ENCODE measurements at regions not wholly inside any gene's neighbourhood (a gene's known extent, or its start where the extent isn't known, plus 50 kb on each side); places are given as distances from the start of the nearest gene placed in this dataset. TPM values are rescaled to one million over a fixed set of nuclear protein-coding genes. Genes with fewer than 3 reads are reported as not detected.

DNA sequence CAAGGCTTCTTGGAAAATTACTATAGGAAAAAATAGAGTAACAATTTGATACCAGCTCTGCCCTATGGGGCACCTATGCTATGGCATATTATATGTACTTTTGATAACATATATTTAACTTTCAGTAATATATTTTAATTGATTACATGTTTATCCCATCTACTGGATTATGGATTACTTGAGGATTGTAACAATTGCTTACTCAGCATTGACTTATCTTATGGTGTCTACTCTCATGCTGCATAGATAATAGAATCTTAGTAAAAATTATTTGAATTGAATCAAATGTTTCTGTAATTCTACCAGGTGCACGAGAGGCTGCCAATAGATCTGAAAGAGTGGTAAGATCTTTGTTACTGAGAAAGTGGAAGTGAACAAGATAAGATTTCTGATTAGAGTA lies 57.8 kb upstream of the CALCR start:
- CTCF ChIA-PET: no interaction called here
- no peak for DNase-seq (ENCODE audit: low read depth)
- no peak overlapping the region for H3K4me3 ChIP-seq (ENCODE audit: low read depth, low read length)
- H3K36me3 ChIP-seq (ENCODE audit: control insufficient read depth, insufficient read depth, low read length): no peaks in the 10 kb centered on the region
- TF ChIP-seq, protein P1, sequence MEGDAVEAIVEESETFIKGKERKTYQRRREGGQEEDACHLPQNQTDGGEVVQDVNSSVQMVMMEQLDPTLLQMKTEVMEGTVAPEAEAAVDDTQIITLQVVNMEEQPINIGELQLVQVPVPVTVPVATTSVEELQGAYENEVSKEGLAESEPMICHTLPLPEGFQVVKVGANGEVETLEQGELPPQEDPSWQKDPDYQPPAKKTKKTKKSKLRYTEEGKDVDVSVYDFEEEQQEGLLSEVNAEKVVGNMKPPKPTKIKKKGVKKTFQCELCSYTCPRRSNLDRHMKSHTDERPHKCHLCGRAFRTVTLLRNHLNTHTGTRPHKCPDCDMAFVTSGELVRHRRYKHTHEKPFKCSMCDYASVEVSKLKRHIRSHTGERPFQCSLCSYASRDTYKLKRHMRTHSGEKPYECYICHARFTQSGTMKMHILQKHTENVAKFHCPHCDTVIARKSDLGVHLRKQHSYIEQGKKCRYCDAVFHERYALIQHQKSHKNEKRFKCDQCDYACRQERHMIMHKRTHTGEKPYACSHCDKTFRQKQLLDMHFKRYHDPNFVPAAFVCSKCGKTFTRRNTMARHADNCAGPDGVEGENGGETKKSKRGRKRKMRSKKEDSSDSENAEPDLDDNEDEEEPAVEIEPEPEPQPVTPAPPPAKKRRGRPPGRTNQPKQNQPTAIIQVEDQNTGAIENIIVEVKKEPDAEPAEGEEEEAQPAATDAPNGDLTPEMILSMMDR (IDR thresholded peaks at IDR 0.05; ENCODE audit: insufficient read depth, low read depth, low read length): no peak
- POLR2A ChIA-PET: no interaction called here
- H3K27me3 ChIP-seq (ENCODE audit: control insufficient read depth, insufficient read depth, low read length): no peaks in the 10 kb centered on the region

DNA sequence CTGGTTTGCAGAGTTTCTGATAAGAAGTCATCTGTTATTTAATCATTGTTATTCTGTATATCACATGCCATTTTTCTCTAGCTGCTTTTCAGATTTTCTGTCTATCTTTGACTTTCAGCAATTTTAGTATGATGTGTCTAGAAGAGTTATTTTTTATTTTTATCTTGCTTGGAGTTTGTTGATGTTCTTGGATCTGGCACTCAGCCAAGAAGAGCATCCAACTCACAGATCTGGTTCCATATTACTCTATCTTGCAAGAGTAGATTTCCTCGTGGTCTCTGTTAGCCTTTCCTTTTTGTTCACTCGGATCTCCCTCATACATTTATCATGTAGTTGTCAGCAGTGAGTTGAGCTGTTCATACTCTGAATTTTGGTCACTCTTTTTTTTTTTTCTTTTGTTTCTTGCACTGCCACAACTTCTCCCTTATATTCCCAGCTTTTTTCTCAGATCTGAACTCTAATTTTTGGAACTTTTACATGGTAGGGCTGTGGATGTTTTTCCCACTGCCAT lies 54.8 kb upstream of the CALCR start:
- DNase-seq (ENCODE audit: low read depth): no peak
- POLR2A ChIA-PET: no interaction called here

DNA sequence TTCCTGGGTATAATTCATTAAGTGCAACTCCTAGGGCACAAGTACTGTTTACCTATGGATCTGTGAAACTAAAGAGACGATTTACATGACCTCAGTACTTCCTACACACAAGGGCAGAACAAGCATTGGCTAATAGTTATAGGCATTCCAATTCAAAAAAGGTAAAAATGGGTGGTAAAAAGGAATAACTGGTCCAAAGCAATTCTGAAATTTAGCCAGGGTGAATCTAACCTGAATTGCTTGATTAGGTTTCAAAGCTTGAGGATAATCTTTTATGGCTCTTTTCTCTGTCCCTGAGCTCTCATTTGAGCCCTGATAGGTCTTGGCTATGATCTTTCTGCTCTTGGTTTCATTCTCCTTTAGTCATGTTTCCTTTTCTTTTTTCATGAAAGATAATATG lies 52.3 kb upstream of the CALCR start:
- Histone ChIP-seq H3K27me3 (ENCODE audit: control insufficient read depth, insufficient read depth, low read length) (no peaks in the 10 kb centered on the region), H3K4me3 (ENCODE audit: low read depth, low read length) (no peak overlapping the region), H3K36me3 (ENCODE audit: control insufficient read depth, insufficient read depth, low read length) (no peaks in the 10 kb centered on the region)
- POLR2A ChIA-PET: no interaction called here
- CTCF ChIA-PET: no interaction called here
- TF ChIP-seq, protein P1 (IDR thresholded peaks at IDR 0.05; ENCODE audit: insufficient read depth, low read depth, low read length): no peak
- no peak for DNase-seq (ENCODE audit: low read depth)

More for the DNA sequence above, 54.8 kb upstream of the CALCR start:
- H3K36me3 ChIP-seq (ENCODE audit: control insufficient read depth, insufficient read depth, low read length): no peaks in the 10 kb centered on the region
- CTCF ChIA-PET: interaction anchor here (1.0 kb wide), 1 partner anchor 9 kb away, joined by 3 read pairs; no protein-coding TSS in a partner anchor
- H3K4me3 ChIP-seq (ENCODE audit: low read depth, low read length): no peak overlapping the region
- no peaks in the 10 kb centered on the region for H3K27me3 ChIP-seq (ENCODE audit: control insufficient read depth, insufficient read depth, low read length)
- TF ChIP-seq, protein P1 (IDR thresholded peaks at IDR 0.05; ENCODE audit: insufficient read depth, low read depth, low read length): no peak

Small RNAs in the stretch of these regions (small RNA-seq; reads per million reads assigned to genes)
- gene AC002075.2 (ENCODE audit: insufficient read length, low read depth, low replicate concordance): not detected
- gene MIR4652 (ENCODE audit: insufficient read length, low read depth, low replicate concordance): not detected
